Motor neuron (in vitro differentiated cells): ENCODE measurements at regions not wholly inside any gene's neighbourhood (a gene's known extent, or its start where the extent isn't known, plus 50 kb on each side); places are given as distances from the start of the nearest gene placed in this dataset.
A peak's percentile ranks its signal among the peaks of the same experiment; 100 is the strongest.

Experiments used
- ATAC-seq, 8 experiments: fragments of 200-7000 bp; cut with Tn5 transposase; replicated peaks in 6 of 8; 2 replicates each; pipeline ENCODE4 v1.8.0; 2021; ENCODE audit warnings: mild to moderate bottlenecking in 8 of 8, moderate library complexity in 8 of 8
- H3K27ac ChIP-seq, 2 donors: fragments of 250-450 bp; sonication (Bioruptor Pico); 2 replicates each; pipeline ENCODE4 v1.9.0; 2021; ENCODE audit warnings: antibody characterized with exemption in 2 of 2, mild to moderate bottlenecking in 2 of 2, moderate library complexity in 1 of 2
- H3K4me1 ChIP-seq, 2 donors: fragments of 250-450 bp; sonication (Bioruptor Pico); replicated peaks in 1 of 2; 2 replicates each; pipeline ENCODE4 v1.6.1; 2021; ENCODE audit warnings: antibody characterized with exemption in 2 of 2, mild to moderate bottlenecking in 2 of 2, moderate library complexity in 1 of 2
- H3K4me3 ChIP-seq, 5 donors: fragments of 250-450 bp; sonication (Bioruptor Pico); 2 replicates each; pipeline ENCODE4 v1.9.0; 2021; ENCODE audit warnings: antibody characterized with exemption in 5 of 5, mild to moderate bottlenecking in 5 of 5, moderate library complexity in 4 of 5
- WGBS, 10 experiments: fragments of 450-650 bp; shearing (Covaris generic); methylation state at CpG; one replicate each; pipeline ENCODE4 v1.0.0; 2022; 5-methylcytosine and 5-hydroxymethylcytosine counted together
- in situ Hi-C, 9 experiments: fragments of 400-800 bp; cut with MboI; loops; one replicate each; pipeline ENCODE4 v1.15.0; 2021; ENCODE audit warnings: low sequenced_read_pairs in 9 of 9, low pct_unique_long_range_greater_than_20kb in 2 of 9; ENCODE audit not compliant: unreplicated experiment in 9 of 9

- WGBS, 10 experiments, result 0 to 100% (median 100%) methylated on average over 1 to 2 of the region's 2 CpGs; no CpG with 5 or more reads in 3 of the 10 experiments
- no peak for ATAC-seq
- in situ Hi-C loops, result no loop called here
These were observed 966.0 kb downstream of the PCDH17 start for GRCh38 chr13:58597552-58597951.

DNA sequence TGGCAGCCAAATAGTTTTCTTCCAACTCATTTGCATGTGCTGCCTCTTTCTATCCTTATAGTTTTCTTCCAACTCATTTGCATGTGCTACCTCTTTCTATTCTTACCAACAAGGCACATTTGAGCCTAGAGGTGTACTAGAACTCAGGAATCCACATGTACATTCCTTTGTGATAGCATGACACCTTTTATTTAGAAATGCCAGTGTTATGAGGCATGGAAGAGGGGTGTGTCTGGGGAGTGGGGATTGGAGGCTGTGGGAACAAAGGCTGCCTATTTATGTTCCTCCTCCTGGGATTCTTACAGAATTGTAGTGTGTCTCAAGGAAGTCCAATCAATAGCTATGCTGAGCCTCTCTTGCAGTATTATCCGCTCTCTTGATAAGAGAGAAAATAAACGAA, 966.7 kb downstream of the PCDH17 start:
- Histone ChIP-seq H3K4me1 (peaks cover 16 to 47% of the 10 kb centered on the region in 2 donors), H3K27ac (no peak overlapping the region), H3K4me3 (no peak overlapping the region)
- no peak for ATAC-seq
- 0 to 100% (median 87%) methylated on average over 1 to 2 of the region's 2 CpGs; no CpG with 5 or more reads in 2 of the 10 experiments for WGBS, 10 experiments
- in situ Hi-C loops, result no loop called here

More at GRCh38 chr13:58597552-58597951, 966.0 kb downstream of the PCDH17 start:
- Histone ChIP-seq H3K27ac (no peak overlapping the region), H3K4me3 (no peak overlapping the region), H3K4me1 (peaks cover 16 to 47% of the 10 kb centered on the region in 2 donors)

- 16 to 100% (median 90%) methylated on average over 4 to 9 of the region's 11 CpGs; no CpG with 5 or more reads in 2 of the 10 experiments for WGBS, 10 experiments
- Histone ChIP-seq H3K4me1 (peaks cover 0 to 5% of the 10 kb centered on the region in 2 donors), H3K4me3 (no peak overlapping the region), H3K27ac (no peak overlapping the region)
- in situ Hi-C loops, result no loop called here
- no peak for ATAC-seq
These were observed 979.6 kb downstream of the PCDH17 start for GRCh38 chr13:58611117-58611516.

DNA sequence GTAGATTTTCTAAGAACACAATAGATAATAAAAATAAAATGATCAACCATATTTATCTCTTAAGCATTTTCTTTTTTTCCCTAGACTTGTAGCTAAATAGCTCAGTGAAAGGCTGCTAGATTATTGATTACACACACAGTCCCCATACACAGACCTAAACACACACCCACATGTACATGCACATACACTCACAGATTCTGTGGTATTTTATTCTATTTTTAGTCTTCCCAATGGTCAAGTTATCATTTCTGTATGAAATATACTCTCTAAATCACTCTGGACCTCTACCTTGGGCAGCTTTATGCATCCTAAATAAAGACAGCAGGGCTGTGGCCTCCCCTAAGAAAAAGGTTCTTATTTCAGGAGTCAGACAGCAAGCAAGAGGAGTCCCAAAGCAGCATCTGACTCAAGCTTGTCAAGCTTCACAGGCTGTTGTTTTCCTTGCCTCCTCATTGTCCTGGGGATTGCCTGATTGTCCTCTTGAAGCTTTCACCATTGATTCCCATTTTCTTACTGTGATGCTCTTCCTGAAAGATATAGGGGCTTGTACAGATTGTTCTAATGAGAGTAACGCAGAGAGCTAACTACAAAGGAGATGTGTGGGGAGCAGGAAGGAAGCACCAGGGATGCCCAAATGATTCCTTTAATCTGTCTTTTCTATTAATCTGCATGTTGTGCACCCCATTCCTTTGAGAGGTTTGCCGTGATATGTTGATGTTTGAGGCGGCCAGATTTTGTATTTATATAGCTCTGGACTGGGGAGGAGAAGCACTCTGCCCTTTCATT, 986.5 kb downstream of the PCDH17 start:
- Histone ChIP-seq H3K4me3 (no peak overlapping the region), H3K27ac (peak overlapping the region; percentile 38 to 59), H3K4me1 (peaks cover 30 to 50% of the 10 kb centered on the region in 2 donors)
- in situ Hi-C loops, result no loop called here
- WGBS, 10 experiments, result 0 to 50% (median 33%) methylated on average over 1 to 3 of the region's 3 CpGs; no CpG with 5 or more reads in 4 of the 10 experiments
- ATAC-seq, result peak in 5 of 8 experiments; percentile 47 to 76 (median 54)

- WGBS, 10 experiments, result 7 to 75% (median 44%) methylated on average over 2 to 5 of the region's 5 CpGs
- in situ Hi-C loops, result no loop called here
- Histone ChIP-seq H3K4me1 (peaks cover 30 to 50% of the 10 kb centered on the region in 2 donors), H3K27ac (peak overlapping the region; percentile 24 to 57), H3K4me3 (no peak overlapping the region)
- ATAC-seq, result peak in 6 of 8 experiments; percentile 27 to 83 (median 69)
These were observed 988.0 kb downstream of the PCDH17 start for GRCh38 chr13:58619396-58620113.

GRCh38 chr13:58620176-58620575, 988.6 kb downstream of the PCDH17 start:
- no peak for ATAC-seq
- 0 to 100% (median 34%) methylated on average over 1 to 2 of the region's 2 CpGs; no CpG with 5 or more reads in 2 of the 10 experiments for WGBS, 10 experiments
- Histone ChIP-seq H3K27ac (peak overlapping the region; percentile 24 to 57), H3K4me3 (no peak overlapping the region), H3K4me1 (peaks cover 30 to 50% of the 10 kb centered on the region in 2 donors)
- in situ Hi-C loops, result no loop called here

- in situ Hi-C loops, result no loop called here
- ATAC-seq, result no peak
- WGBS, 10 experiments, result 0 to 100% (median 58%) methylated on average over 1 to 2 of the region's 3 CpGs; no CpG with 5 or more reads in 2 of the 10 experiments
- Histone ChIP-seq H3K4me1 (peaks cover 0 to 5% of the 10 kb centered on the region in 2 donors), H3K27ac (no peak overlapping the region), H3K4me3 (no peak overlapping the region)
These were observed 994.3 kb downstream of the PCDH17 start for GRCh38 chr13:58625703-58626389.

GRCh38 chr13:58630794-58631193, 999.2 kb downstream of the PCDH17 start:
- in situ Hi-C loops, result no loop called here
- no peaks in the 10 kb centered on the region for H3K4me1 ChIP-seq
- WGBS, 10 experiments, result 0 to 100% (median 81%) methylated on average over 1 of the region's 1 CpG; no CpG with 5 or more reads in 4 of the 10 experiments
- H3K27ac ChIP-seq, result no peak overlapping the region
- no peak for ATAC-seq
- H3K4me3 ChIP-seq, result no peak overlapping the region

DNA sequence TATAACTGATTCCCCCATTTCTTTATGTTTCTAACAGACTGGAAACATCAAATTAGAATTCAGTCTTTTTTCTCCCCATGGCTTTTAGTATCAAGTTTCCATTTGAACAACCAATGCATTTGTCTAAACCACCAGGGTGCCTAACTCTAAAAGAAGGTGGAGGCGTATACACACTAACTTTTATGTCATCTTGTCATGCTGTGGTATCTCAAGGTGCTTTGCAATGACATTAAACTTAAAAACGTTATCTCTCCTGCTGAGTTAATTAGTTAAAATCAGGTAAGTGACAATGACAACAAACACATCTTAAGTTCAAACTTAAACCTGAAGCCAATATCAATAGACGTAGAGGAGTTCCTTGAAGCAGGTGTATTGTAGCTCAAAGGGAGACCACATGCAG, 1001.7 kb downstream of the PCDH17 start:
- ATAC-seq, result no peak
- no peaks in the 10 kb centered on the region for H3K4me1 ChIP-seq
- WGBS, 10 experiments, result 0 to 93% (median 21%) methylated on average over 1 to 3 of the region's 3 CpGs; no CpG with 5 or more reads in 3 of the 10 experiments
- H3K4me3 ChIP-seq, result no peak overlapping the region
- no peak overlapping the region for H3K27ac ChIP-seq
- in situ Hi-C loops, result no loop called here

DNA sequence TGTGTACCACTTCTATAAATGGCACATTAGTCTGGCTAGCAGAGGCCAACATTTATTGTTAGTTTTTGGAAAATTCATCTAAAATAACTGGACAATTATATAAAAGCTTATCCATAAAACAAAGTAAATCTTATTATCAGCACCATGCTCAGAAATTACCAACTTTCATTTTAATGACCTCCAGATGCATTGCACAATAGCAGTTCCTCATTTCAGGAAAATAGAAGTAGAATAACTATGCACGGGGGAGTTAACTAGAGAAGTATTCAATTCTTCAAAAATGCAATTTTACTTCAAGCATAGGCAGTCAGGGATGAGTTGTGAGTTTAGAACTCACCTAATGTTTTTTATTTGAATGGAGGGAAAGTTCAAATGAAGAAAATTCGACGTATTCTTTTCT, 1023.5 kb downstream of the PCDH17 start:
- in situ Hi-C loops, result no loop called here
- H3K4me3 ChIP-seq, result no peak overlapping the region
- no peak for ATAC-seq
- 0 to 100% (median 89%) methylated on average over 1 to 3 of the region's 3 CpGs; no CpG with 5 or more reads in 1 of the 10 experiments for WGBS, 10 experiments
- H3K4me1 ChIP-seq, result no peaks in the 10 kb centered on the region
- no peak overlapping the region for H3K27ac ChIP-seq

GRCh38 chr13:58660826-58661225, 1029.3 kb downstream of the PCDH17 start:
- in situ Hi-C loops, result no loop called here
- no peak overlapping the region for H3K4me3 ChIP-seq
- ATAC-seq, result no peak
- H3K27ac ChIP-seq, result no peak overlapping the region
- no peaks in the 10 kb centered on the region for H3K4me1 ChIP-seq

GRCh38 chr13:58666331-58666730, 1034.8 kb downstream of the PCDH17 start:
- H3K4me1 ChIP-seq, result peaks cover 0 to 2% of the 10 kb centered on the region in 2 donors
- no peak overlapping the region for H3K4me3 ChIP-seq
- in situ Hi-C loops, result no loop called here
- ATAC-seq, result no peak
- WGBS, 10 experiments, result 0 to 90% (median 50%) methylated on average over 1 of the region's 1 CpG; no CpG with 5 or more reads in 1 of the 10 experiments
- no peak overlapping the region for H3K27ac ChIP-seq

- no peak for ATAC-seq
- 0 to 93% (median 70%) methylated on average over 1 to 2 of the region's 2 CpGs; no CpG with 5 or more reads in 1 of the 10 experiments for WGBS, 10 experiments
These were observed 1035.6 kb downstream of the PCDH17 start for GRCh38 chr13:58667096-58667495.

More at GRCh38 chr13:58667096-58667495, 1035.6 kb downstream of the PCDH17 start:
- in situ Hi-C loops, result no loop called here
- no peak overlapping the region for H3K4me3 ChIP-seq
- H3K4me1 ChIP-seq, result peaks cover 0 to 2% of the 10 kb centered on the region in 2 donors
- H3K27ac ChIP-seq, result no peak overlapping the region
